HG03571 (cell line): ENCODE measurements at regions not wholly inside any gene's neighbourhood (a gene's known extent, or its start where the extent isn't known, plus 50 kb on each side); places are given as distances from the start of the nearest gene placed in this dataset.
A peak's percentile ranks its signal among the peaks of the same experiment; 100 is the strongest.

Experiments used
- ATAC-seq: cut with Tn5 transposase; IDR thresholded peaks from one replicate; pipeline ENCODE4 v1.9.1; 2021; ENCODE audit not compliant: unreplicated experiment

DNA sequence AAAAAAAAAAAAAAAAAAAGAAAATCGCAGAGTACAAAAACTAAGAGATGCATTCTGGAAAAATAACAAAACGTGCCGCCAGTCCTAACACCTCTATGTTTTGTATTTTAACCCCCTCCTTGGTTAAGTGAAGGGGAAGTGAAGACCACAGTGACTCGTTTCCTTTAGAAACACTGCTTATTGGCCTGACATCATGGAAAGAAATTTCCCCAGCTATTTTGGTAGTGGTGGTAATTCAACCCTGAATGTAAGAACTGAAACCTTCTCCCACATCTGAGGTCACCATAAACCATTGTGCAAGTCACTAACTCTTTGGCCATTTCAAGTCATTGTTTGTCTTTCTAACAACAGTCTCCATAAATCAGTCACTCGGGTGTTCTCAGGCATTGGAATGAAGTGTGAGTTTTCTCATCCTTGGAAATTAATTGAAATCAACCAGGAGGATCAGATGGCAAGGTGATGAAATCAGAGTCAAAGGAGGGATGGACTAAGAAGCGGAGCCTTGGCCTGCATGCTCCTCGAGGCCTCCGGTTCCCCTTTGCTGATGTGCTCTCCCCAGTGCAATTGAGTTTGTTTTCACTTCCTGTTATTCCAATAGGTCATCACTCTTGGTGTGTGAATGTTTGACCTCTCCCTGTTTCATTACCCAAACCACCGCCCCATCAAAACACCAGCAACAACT, 443.9 kb downstream of the FGF9 start:
- ATAC-seq, result peak; percentile 93

DNA sequence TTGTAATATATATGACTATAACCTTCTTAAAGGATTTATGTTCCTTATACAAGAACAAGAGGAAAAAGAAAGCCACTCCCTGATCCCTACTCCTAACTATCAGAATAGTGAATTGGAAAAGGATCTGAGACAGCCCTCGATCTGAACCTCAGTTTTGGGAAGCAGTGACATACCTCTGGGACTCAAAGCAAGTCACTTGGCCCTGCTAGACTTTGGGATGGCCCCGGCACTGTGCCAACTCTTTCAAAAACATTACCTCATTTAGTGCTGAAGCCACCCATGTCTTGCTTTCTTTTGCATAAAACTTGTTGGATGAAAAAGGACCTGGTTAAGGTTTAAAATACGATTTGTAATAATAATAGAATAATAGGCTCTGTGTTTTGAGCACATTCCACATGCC, 447.3 kb downstream of the FGF9 start:
- no peak for ATAC-seq

DNA sequence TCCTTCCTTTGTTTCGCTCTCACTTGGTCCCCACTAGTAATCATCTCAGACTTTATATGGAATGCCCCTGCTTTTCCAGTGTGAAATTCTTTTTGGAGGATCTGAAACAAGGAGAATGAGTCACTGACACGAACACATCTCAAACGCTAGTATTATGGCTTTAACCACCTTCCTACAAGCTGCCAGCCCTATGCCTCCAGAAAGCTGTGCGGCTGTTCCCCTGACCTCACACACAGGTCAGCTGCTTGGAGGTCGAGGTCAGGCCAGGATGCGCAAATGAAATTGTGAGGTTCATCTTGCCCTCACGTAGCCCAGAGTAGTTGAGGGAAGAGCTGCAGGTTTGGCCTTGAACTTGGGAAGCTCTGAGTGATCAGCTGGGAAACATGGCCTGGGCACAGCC, 449.8 kb downstream of the FGF9 start:
- ATAC-seq, result no peak

DNA sequence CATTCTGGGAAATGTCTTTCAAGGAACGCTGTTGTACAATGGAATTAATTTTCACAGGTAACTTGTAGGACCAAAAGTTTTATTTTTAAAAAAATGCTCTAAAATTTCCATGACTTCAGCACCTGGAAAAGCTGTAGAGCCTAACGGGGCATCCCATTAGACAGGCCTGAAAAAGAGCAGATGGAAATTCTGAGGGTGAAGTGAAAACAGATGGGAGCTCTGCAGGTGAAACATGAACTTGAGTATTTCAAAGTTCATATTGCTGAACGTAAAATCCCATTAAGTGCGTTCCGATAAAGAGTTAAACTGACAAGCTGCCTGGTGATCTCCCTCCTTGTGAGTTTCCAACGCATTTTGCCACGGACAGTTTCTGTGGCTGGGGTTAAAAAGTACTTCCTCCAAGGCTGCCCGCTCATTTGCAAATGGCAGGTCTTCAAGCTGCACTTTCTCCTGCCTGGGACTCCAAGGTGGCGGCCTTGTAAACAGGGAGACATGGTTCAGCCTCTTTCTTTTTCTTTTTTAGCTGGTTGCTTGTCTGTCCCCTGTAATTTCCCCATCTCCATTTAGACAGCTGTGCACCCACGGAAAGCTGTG, 450.4 kb downstream of the FGF9 start:
- no peak for ATAC-seq

DNA sequence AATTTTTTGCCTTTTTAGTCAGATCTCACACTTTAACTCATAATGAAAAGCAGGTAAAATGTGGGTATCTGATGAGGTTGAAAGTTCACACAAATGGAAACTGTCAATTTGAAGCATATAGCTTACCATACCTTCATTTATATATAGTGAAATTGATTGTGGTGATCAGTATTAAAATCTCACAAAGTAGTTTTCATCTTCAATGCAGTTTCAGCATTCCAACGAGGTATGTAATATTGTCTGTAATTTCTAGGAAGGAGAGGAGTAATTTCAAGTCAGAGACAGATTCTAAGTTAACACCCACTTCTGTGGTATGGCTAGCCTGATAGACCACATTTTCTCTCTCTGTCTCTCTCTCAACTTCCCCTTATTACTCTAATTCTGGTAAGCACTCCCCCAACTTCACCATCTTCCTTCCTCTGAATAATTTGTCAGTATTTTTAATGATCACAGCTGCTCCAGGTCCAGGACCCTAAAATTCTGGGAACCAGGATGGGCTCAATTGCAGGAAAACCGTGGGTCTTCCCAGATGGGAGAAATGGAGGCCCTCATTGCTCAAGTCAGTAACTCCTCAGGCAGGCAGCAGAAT, 455.7 kb downstream of the FGF9 start:
- ATAC-seq, result peak; percentile 87

DNA sequence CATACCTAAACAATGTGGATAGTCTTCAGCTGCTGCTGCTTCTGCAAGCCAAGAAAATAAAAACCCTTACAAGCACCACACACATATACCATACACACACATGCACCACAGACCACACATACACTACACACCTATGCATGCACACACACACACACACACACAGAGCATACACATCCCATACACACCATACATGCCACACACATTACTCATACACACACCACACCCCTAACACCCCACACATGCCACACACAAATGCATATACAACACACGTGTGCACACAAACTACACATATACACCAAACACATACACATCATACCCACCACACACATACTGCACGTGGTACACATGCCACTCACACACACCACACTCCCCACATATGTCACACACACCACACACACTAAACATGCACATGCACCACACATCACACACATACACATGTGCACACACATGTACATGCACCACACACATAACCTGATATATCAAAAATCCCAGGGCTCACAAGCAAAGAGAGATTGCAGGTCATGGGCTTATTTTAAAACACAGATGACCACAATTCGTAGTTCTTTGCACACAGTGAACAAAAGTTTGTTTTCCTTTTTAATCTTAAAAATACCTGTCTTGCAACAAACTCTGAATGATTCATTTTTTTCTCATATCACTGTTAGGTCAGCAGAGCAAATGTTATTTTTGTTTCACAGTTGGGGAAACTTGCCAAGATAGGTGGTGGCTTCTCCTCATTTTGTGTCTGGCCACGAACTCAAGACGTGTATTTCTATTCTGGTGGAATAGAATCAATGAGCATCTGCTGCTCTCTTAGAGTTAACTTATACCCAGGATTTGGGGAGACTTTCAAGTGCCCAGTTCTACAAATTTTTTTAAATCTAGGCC, 456.6 kb downstream of the FGF9 start:
- ATAC-seq, result no peak

DNA sequence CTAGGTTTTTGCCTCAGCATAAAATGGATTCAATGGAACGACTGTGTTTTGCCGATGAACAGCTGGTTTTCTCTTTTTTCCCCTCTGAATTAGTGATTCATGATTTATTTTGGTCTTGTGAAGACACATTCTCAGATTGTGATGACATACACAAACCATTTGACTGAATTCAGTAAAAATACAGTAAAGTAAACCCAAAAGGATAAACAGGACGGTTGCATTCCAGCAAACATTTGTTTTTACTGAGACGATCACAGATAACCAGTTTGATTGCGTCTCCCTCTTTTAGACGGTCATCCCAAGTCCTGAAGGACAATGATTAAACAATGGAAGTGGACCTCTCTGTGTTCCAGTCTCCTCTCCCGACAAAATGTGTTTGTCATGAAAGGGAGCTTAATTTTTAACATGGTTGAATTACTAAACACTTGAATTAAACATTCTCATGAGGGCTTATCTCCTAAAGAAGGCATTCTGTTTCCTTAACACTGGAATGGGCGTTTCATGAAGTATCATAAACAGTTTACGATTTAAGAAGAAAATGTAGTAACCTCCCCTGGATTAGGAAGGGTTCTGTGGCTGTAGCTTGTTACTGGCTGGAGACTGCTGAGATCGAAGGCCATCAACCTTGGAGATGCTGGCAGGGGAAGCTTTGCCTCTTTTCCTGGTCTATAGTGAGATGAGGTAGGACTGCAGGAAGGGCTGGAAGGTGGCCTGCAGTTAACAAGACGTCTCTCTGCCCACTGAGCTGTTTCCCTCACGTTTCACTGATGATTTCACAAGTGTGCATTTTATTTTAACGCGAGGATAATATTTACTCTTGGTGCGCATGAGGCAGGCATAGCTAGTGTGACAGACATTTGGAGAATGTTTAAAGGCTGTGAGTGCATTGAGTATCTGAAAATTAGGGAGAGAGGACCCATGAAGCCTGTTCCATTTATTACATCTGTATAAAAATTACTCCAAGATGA, 457.9 kb downstream of the FGF9 start:
- no peak for ATAC-seq

DNA sequence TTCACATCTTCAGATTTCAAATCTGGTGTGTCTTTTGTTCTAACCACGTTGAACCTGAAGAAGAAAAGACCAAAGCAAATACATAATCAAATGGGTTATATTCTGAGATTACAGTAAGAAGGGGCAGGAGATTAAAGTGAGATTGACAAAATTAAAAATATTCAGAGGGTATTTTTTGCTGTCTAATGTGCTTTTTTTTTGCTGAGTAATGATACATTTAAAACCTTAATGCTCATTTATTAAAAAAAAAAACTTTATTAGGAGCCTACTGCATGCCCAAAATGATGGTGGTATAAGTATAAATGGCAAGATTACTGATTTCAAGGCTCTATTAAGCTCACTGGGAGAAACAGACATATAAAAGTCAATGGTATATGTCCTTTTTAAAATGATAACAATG, 459.4 kb downstream of the FGF9 start:
- no peak for ATAC-seq

DNA sequence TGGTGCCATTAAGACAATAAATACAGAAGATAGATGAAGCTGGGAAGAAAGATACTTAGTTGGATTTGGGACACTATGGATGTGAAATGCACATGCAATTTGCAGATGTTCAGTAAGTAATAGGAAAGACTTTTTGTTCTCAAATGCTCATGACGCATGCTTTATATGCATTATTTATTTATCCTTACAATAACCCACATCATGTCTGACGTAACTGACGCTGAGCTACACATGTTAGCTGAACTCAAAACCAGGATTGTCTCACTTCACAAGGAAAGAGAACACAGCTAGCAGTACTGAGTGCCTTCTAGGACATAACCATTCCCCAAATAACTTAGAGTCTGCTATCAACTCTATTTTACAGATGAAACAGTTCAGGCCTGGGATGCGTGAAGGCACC, 463.4 kb downstream of the FGF9 start:
- no peak for ATAC-seq

DNA sequence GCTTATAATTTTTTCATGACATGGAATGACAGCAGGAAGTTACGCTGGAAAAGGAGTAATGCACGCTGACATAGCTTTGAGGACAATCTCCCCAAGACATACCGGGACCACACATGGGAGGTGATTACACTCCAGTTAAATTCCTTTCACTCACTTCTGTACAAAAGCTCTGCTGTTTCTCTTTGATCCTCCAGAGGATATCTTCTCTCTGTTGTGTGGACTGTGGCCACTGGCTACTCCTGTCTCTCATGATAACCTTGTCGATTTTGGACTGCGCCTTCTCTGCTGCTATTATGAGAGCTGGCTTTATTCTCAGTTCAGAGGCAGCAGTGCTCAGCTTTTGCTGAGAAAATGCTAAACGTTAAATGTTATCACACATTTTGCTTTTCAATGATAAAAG, 464.6 kb downstream of the FGF9 start:
- ATAC-seq, result no peak

DNA sequence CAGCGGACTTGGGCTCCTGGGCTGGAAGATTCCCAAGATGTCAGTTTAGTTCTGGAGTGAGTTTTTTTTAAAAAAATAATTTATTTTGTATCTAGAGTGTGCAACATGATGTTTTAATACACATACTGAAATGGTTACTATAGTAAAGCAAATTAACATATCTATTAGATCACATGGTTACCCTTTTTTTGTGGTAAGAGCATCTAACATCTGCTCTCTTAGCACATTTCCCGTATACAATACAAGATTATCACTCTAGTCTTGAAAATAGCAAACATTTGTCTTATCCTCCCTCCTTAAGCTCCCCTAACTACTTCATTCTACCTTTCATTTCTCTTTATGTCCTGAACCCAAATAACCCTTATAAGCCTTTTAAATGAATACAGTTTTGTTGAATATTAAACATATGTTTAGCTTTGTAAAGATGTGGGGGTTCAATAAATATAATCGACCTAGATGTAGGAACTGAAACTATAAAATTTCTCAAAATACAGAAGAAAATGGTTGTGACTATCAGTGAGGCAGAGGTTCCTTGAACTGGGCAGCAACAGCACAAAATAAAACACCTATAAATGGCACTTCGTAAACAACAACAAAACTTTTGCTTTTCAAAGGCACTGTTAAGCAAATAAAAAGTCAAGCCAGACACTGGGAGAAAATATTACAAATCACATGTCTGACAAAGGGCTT, 466.6 kb downstream of the FGF9 start:
- ATAC-seq, result no peak

DNA sequence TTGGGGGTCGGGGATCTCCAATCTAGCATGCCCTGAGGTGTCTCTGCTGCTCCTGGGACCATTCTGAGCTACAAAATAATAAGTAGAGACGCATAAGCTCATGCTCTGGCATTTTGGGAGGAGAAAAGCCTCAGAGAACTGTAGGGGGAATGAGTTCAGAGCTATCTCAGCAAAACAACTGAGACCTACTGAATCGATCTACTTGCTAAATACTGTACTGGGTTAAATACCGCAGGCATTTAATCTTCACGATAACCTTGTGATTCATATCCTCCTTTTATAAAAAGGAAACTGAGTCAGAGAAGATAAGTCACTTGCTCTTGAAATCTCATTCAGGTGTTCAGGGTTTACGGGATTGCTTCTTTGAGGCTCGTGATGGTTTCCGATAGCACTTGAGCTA, 468.1 kb downstream of the FGF9 start:
- ATAC-seq, result no peak

DNA sequence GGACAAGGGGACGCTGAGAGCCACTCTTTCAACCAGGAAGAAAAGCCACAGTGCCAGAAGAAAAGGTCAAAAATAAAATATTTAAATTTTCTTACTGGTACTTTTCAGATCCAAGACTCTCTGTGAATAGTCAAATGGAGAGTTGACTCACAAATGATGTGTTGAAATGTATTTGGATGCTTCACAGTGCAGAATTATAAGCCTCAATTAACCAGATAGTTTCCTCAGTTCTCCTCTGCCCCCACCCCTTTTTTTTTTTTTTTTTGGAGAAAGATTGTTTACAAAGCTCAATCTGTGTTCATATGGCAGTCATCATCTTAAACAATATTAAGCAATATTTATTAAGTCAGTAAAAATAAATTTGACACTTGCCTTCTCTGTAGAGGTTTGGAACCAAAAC, 470.8 kb downstream of the FGF9 start:
- no peak for ATAC-seq

DNA sequence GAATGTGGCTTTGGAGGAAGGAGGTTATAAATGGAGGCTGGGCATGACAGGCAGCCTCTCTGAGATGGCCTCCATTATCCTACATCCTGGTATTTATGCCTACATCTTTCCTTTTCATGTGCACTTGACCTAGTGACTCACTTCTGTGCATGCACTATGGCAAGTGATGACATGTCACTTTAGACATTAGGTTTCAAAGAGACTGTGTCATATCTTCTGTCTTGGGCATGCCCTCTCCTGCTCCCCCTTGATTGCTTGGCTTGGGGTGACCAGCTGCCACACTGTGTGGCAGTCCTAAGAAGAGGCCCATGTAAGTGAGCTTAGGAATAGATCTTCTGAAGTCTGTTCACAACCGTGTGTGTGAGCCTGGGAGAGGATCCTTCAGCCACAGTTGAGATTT, 472.8 kb downstream of the FGF9 start:
- no peak for ATAC-seq

DNA sequence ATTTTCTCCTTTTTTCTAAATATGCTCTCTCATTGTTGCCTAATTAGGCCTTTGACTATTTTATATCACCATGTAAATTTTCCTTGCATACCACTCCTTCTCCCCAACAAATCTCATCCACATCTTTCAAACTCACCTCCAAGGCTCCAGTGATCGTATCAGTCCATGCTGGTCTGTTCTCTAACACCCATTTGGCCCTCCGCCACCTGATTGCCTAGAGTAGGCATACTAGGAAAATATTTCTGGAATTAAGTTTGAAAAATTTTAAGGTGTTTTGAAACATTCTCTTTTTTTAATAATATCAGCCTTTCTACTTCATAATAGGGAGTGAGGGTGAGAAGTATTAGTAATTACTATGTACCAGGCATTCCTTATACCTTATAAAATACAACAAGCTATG, 473.9 kb downstream of the FGF9 start:
- no peak for ATAC-seq

DNA sequence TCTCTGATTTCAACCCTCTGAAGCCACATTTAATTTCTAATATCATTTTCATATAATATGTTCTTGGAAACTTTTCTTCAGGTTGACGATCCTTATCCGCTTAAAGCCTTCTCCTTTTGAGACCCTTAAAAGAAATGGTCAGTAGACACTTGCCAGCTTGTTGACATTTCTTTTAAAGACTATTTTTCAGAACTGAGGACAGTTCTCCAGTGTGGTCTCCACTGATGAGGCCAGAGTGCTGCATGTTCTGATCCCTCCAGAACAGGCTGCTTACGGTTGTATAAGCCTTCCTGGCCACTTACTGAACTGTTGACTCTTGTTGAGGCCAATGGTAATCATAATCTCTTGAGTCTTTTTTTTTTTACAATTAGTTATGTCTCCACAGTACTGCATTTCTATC, 477.3 kb downstream of the FGF9 start:
- no peak for ATAC-seq

DNA sequence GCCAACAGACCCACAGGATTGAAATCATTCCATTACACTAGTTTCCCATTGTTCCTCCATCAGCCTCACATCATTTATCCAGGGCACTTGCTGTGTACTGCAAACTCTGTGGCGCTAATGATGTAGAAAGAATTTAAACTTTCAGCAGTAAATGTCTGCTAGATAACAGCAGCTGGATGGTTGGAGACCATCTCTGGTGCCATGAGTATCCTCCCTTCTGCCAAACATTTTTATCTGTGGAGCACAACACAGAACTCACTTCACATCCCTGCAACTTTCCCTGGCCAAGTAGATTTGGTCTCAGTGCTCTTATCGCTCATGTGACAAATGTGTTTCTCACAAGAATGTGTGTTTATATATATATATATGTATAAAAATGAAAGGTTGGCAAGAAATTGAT, 481.9 kb downstream of the FGF9 start:
- ATAC-seq, result no peak

DNA sequence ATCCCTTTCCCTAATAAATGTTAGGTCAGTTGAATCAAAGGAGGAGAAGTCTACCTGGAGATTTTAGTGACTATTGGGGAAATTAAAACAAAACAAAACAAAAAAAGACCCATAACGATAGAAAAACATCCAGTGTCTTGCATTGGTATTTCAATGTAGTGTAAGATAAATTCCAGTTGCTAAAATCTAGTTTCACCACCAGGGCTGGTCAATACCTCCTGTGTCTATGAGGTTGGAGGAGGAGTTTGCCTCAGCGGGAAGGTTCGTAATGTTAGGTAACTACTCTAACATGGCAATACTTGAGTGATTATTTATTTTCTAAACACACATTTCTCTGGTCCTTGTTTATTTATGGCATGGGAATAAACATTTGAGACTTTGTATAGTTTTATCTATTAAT, 483.2 kb downstream of the FGF9 start:
- ATAC-seq, result no peak

DNA sequence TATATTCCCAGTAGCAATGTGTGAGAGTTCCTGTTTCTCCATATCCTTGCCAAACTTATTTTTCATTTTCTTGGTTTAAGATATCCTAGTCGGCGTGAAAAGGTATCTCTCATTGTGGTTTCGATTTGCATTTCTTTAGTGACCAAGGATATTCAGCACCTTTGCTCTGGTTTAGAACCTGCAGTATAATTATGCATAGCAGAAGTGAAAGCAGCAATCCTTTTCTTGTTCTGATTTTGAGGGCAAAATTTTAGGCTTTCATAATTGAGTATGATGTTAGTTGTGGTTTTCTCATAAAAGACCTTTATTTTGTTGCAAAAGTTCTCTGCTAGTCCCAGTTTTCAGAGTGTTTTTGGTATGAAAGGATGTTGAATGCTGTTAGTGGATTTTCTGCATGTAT, 491.0 kb downstream of the FGF9 start:
- peak; percentile 79 for ATAC-seq

DNA sequence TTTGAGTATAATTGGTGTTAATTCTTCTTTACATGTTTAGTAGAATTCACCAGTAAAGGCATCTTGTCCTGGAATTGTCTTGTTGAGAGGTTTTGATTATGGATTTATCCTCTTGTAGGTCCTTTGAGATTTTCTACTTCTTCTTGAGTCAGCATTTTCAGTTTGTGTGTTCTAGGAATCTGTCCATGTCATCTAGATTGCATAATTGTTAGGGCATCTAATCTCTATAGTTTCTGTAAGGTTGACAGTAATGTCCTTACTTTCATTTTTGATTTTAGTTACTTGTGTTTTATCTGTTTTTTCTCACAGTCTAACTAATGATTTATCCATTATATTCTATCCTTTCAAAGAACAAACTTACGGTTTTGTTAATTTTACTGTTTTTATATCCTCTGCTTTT, 492.0 kb downstream of the FGF9 start:
- ATAC-seq, result peak; percentile 53
